Keratinocyte (primary cell): ENCODE measurements at regions not wholly inside any gene's neighbourhood (a gene's known extent, or its start where the extent isn't known, plus 50 kb on each side); places are given as distances from the start of the nearest gene placed in this dataset.
"Not testable (repeated sequence)": the region's sequence is repeated elsewhere in the genome, so short reads cannot be mapped to it uniquely, and the experiment has no call there.

ENCODE experiments used
- DNase-seq: peaks from one replicate; pipeline ENCODE4 v3.0.0-alpha.2; 2011; ENCODE audit warnings: low read depth, missing footprints, low spot score
- FAIRE-seq: peaks from 2 replicates; lab custom pipeline; 2011; peaks lifted over from hg19 to GRCh38; lab: Jason Lieb, UNC
- H2AFZ ChIP-seq: 2 replicates; pipeline ENCODE4 v1.6.0; 2012; ENCODE audit warnings: low read length, control low read depth, inconsistent platforms; ENCODE audit not compliant: control insufficient read depth
- H3K27ac ChIP-seq: 2 replicates; pipeline ENCODE4 v1.5.1; 2011; ENCODE audit warnings: low read length; ENCODE audit not compliant: control insufficient read depth, insufficient read depth
- H3K27me3 ChIP-seq: 3 replicates; pipeline ENCODE4 v1.6.0; 2011; ENCODE audit warnings: low read length; ENCODE audit not compliant: control insufficient read depth, insufficient read depth; ENCODE audit errors: extremely low read depth
- H3K36me3 ChIP-seq, 2 experiments: 2 replicates in 1 of 2; 3 replicates in 1 of 2; pipeline ENCODE4 v1.5.1; 2011; ENCODE audit warnings: low read length in 2 of 2, mild to moderate bottlenecking in 1 of 2; ENCODE audit not compliant: control insufficient read depth in 2 of 2, insufficient read depth in 2 of 2; ENCODE audit errors: extremely low read depth in 1 of 2
- H3K4me1 ChIP-seq: 3 replicates; pipeline ENCODE4 v1.5.1; 2011; ENCODE audit warnings: low read length; ENCODE audit not compliant: control insufficient read depth, insufficient read depth; ENCODE audit errors: extremely low read depth
- H3K4me2 ChIP-seq: 3 replicates; pipeline ENCODE4 v1.6.0; 2011; ENCODE audit warnings: low read depth, low read length; ENCODE audit not compliant: control insufficient read depth, insufficient read depth; ENCODE audit errors: extremely low read depth
- H3K4me3 ChIP-seq, 3 experiments: fragments of 200-600 bp in 1 of 3; sonication (generic) in 1 of 3; 2 replicates in 2 of 3; 3 replicates in 1 of 3; pipeline ENCODE4 v1.5.1; 2011 to 2016; ENCODE audit warnings: low read length in 3 of 3, mild to moderate bottlenecking in 3 of 3, control low read depth in 2 of 3, inconsistent platforms in 1 of 3, low read depth in 1 of 3, mixed read lengths in 1 of 3, mixed run types in 1 of 3, moderate library complexity in 1 of 3; ENCODE audit not compliant: control insufficient read depth in 2 of 3, insufficient read depth in 2 of 3; ENCODE audit errors: extremely low read depth in 1 of 3
- H3K79me2 ChIP-seq: 2 replicates; pipeline ENCODE4 v1.6.0; 2012; ENCODE audit warnings: low read length; ENCODE audit not compliant: control insufficient read depth, insufficient read depth
- H3K9ac ChIP-seq: 3 replicates; pipeline ENCODE4 v1.6.0; 2011; ENCODE audit warnings: low read length; ENCODE audit not compliant: control insufficient read depth, insufficient read depth; ENCODE audit errors: extremely low read depth
- H3K9me1 ChIP-seq: 3 replicates; pipeline ENCODE4 v1.6.0; 2011; ENCODE audit warnings: low read length; ENCODE audit not compliant: control insufficient read depth, insufficient read depth; ENCODE audit errors: extremely low read depth
- H3K9me3 ChIP-seq: 2 replicates; pipeline ENCODE4 v1.5.1; 2012; ENCODE audit warnings: low read depth, low read length; ENCODE audit not compliant: control insufficient read depth
- H4K20me1 ChIP-seq: 3 replicates; pipeline ENCODE4 v1.6.0; 2011; ENCODE audit warnings: low read length; ENCODE audit not compliant: control insufficient read depth, insufficient read depth; ENCODE audit errors: extremely low read depth
- CTCF ChIP-seq, 3 experiments: IDR thresholded peaks in 1 of 3; conservative IDR thresholded peaks in 1 of 3; optimal IDR thresholded peaks in 1 of 3; 2 replicates in 2 of 3; 3 replicates in 1 of 3; pipeline versions ENCODE3 to v1.5.1; 2011; ENCODE audit warnings: low read length in 3 of 3, mild to moderate bottlenecking in 3 of 3, moderate library complexity in 2 of 3, control low read depth in 1 of 3, inconsistent platforms in 1 of 3; ENCODE audit not compliant: insufficient read depth in 2 of 3; ENCODE audit errors: extremely low read depth in 1 of 3
- EZH2 ChIP-seq: IDR thresholded peaks from one replicate; pipeline ENCODE4 v1.6.1; 2012; ENCODE audit warnings: inconsistent platforms, mild to moderate bottlenecking, low read length, moderate library complexity
- dilution Hi-C: fragments of 300-500 bp; cut with MboI; formaldehyde crosslinking; loops from one replicate; pipeline ENCODE4 v1.7.0; 2020; ENCODE audit warnings: low sequenced_read_pairs; ENCODE audit not compliant: extremely low pct_ligation_motif_present

- Histone ChIP-seq H3K4me3 (no peak overlapping the region), H3K36me3 (no peaks in the 10 kb centered on the region), H4K20me1 (no peaks in the 10 kb centered on the region), H3K4me1 (no peaks in the 10 kb centered on the region), H3K27ac (no peak overlapping the region), H3K79me2 (no peaks in the 10 kb centered on the region), H3K4me2 (no peak overlapping the region), H3K27me3 (no peaks in the 10 kb centered on the region), H3K9me3 (no peaks in the 10 kb centered on the region), H3K9ac (no peak overlapping the region), H2AFZ (no peak overlapping the region), H3K9me1 (no peaks in the 10 kb centered on the region)
- TF ChIP-seq CTCF (optimal IDR thresholded peaks at IDR 0.05 in 1 of 3, IDR thresholded peaks at IDR 0.05 in 1 of 3, conservative IDR thresholded peaks at IDR 0.05 in 1 of 3; ENCODE audit: extremely low read depth in 1 of 3, insufficient read depth in 2 of 3, low read length in 3 of 3) (no peak), EZH2 (no peak)
- dilution Hi-C loops, result no loop called here
- no peak for DNase-seq
- FAIRE-seq, result no peak
Observed at GRCh38 chr9:102497709-102498108, 497.4 kb upstream of the CYLC2 start.

- dilution Hi-C loops, H3K9me3 ChIP-seq, H3K27me3 ChIP-seq, H2AFZ ChIP-seq, H4K20me1 ChIP-seq, H3K4me3 ChIP-seq, H3K9ac ChIP-seq, H3K9me1 ChIP-seq, H3K4me2 ChIP-seq, H3K79me2 ChIP-seq, H3K4me1 ChIP-seq, DNase-seq, FAIRE-seq, H3K27ac ChIP-seq, H3K36me3 ChIP-seq: not testable (repeated sequence)
Observed at GRCh38 chr9:102486976-102487375, 508.2 kb upstream of the CYLC2 start.

GRCh38 chr9:102483651-102484050, 511.5 kb upstream of the CYLC2 start:
- Histone ChIP-seq H3K36me3 (no peaks in the 10 kb centered on the region), H3K9me3 (no peaks in the 10 kb centered on the region), H3K79me2 (no peaks in the 10 kb centered on the region), H3K27ac (no peak overlapping the region), H3K9ac (no peak overlapping the region), H3K9me1 (no peaks in the 10 kb centered on the region), H3K4me3 (no peak overlapping the region), H3K4me1 (no peaks in the 10 kb centered on the region), H3K27me3 (no peaks in the 10 kb centered on the region), H2AFZ (no peak overlapping the region), H4K20me1 (no peaks in the 10 kb centered on the region), H3K4me2 (no peak overlapping the region)
- no peak for TF ChIP-seq EZH2
- TF ChIP-seq CTCF (optimal IDR thresholded peaks at IDR 0.05 in 1 of 3, IDR thresholded peaks at IDR 0.05 in 1 of 3, conservative IDR thresholded peaks at IDR 0.05 in 1 of 3; ENCODE audit: extremely low read depth in 1 of 3, insufficient read depth in 2 of 3, low read length in 3 of 3), result no peak
- FAIRE-seq (no peak), DNase-seq (no peak)
- dilution Hi-C loops, result no loop called here
